ENCODE measurements at regions not wholly inside any gene's neighbourhood (a gene's known extent, or its start where the extent isn't known, plus 50 kb on each side); places are given as distances from the start of the nearest gene placed in this dataset.

DNA sequence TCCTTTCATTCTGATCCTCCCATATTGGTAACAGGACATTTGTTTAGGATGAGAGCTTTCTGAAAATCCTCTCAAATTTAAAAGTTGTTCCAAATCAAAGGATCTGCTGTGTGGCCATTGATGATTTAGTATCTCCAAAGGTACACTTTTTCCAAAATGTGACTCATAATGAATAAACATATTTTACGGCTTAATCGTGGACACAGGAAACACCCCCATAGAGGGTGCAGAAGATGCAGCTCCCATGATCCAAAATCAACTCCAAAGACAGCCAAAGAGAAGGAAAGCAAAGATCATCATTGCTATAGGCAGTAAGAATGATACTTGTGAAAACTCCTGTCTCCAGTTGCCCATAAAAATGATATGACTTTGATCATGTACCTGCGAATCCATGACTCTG lies 239.7 kb downstream of the PIK3R1 start:
- no peak for FAIRE-seq

DNA sequence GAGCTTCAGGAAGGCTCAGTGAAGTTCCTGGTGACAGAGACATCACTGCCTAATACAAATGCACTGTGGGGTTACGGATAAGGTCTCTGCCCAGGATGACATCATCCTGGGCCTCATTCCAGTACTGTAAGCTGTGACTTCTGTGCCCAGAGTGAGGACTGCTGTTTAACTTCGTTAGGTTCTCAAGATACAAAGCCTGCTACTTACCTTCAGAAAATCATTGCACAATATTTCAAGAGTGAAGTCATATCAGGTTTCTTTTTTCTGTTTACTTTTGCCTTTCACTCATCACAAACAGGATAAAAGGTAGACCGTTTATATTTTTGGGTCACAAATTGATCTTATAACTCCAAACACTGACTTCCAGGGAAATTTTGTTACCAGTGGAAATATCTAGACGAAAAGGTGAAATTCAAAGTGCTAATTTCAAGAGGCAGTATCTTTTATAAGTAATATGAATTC lies 241.2 kb downstream of the PIK3R1 start:
- FAIRE-seq: peak; percentile 21

DNA sequence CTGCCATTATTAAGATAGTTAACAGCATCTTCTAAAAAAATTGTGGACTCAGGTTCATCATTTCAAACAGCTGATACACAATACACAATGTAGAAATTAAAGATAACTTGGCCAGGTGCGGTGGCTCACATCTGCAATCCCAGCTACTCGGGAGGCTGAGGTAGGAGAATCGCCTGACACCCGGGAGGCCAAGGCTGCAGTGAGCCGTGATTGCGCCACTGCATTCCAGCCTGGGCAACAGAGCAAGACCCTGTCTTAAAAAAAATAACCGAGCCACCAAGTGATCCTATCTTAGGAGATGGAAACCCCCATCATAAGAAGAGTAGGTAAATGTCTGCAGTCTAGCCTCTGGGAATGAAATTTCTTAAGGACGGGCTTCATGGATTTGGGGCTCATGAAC lies 241.7 kb downstream of the PIK3R1 start:
- FAIRE-seq: no peak

DNA sequence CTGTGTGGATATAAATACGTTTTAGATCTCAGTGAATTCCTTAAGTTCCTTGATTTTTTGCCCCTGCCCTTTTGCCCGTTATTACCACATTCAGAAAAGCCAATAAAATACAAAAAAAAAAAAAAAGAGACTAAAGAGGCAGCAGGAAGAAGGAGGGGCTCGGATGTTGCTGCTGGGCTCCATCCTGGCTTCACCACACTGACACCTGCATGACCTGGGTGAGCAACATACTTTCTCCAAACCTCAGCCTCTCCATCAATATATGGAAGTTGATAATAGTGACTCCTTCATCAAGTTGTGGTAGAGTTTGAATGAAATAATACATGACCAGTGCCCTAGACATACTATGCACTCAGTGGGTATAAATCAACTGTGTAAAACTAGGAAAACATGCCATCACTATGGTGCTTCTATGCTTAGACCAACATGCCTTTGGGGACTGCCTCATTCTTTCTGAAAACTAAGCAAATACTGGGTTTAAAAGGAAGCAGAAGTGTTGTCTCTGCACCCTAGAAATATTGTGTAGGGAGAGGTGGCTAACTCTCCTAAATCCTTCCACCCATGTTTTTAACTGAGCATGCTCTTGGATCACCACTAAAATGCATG lies 243.0 kb downstream of the PIK3R1 start:
- no peak for FAIRE-seq

DNA sequence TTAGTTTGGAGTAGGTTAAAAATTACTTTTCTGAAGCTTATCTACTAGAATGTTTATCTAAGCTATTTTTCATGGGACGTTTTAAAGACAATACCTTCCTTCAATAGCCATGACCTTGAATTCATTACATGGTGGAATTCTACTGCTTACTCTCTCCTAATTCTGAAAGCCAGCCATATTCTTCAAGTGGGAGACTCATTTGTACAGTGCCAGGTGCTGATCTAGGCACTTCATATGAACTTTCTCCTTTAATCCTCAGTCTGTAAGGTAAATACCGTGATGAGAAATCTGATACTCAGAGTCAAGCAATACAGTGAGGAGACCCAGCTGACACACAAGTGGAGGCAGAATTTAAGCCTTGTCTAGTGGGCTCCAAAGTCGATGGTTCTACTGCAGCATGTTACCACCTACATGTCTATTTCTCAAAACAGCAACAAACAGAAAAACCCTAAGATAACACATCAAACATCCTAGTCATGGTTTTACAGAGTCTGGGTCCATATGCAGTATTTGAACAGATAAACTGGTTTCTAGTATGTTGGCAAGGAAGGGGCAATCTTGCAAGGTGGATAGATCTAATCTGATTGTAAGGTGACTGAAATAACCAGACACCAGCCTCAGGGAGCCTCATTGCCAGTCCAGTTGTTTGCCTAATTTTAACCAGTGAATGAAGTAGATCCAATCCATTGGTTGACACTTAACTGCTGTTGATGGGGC lies 243.7 kb downstream of the PIK3R1 start:
- no peak for FAIRE-seq

DNA sequence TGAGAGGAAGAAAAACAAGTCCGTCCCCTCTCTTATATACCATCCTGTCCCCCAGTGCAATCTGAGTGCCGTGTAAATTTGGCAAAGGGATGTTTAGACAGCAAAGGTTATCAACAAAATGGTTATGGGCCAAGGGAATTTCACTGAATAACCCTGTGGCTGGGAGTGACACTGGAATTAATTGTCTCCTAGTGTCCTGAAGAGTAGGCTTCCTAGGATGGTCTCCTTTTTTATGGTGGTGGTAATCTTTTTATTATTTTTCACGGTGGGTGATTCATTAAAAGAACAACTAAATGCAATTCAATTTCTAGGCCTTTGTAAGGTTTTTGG lies 244.2 kb downstream of the PIK3R1 start:
- FAIRE-seq: no peak

DNA sequence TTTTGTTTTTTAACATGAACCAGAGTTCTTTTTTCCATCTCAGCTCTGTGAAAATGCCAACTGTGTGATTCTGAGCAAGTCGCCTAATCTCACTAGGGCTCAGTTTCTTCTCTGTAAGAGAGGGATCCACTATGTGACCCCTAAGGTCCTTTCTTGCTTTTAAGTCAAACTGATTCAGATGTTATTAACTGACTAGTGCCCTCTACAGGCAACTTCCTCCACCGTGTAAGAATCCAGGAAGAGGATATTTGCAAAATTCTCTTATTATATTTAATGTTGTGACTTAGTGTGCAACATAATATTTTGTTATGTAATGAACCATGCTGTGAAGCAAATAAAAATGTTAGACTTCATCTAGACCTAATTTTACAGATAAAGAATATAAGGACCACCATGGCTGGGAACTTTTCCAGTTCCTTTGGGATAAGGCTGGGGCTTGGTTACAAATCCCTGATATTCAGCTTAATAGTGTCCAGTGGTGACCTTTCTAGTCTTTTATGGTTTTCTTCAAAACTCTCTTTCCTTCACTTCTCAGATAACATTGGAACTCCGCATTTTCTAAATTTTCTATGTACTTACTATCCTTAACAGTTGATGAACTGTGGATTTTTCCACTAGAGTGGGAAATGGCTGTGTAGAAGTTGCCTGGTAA lies 244.7 kb downstream of the PIK3R1 start:
- peak; percentile 70 for FAIRE-seq

DNA sequence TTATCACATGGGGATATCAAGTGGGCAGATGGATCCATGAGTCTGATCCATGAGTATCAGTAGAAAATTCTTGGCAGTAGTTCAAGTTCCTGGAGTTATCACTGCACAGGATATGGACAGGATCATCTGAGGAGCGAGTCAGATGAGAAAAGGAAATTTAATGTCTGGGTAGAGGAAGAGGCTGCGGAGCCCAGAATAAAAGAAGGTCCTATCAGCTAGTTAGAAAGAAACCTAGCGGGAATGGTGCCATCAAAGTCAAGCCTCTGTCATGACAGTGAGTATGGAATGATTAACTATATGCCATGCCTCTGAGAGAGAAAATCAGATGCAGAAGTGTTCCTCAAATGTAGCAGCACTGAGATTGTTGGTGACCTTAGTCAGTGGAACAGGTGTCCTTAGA lies 248.1 kb downstream of the PIK3R1 start:
- FAIRE-seq: no peak

DNA sequence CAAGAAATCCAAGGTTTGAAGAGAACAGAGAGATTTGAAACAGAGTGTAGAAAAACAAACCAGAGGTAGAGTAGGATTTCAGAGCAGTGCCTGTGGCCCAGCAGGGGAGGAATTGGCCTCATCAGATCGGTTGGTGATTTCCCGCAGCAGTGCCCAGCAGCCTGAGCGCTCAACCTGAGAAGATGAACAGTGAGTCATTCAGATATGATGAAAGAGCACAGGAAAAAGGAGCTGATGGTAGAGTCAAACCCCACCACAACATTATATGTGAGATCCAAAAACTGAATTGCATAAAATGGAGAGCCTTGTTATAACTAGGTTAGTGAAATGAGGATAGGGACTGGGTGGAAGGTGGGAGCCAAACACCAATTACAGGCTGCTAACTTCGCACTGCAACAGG lies 248.9 kb downstream of the PIK3R1 start:
- FAIRE-seq: no peak

DNA sequence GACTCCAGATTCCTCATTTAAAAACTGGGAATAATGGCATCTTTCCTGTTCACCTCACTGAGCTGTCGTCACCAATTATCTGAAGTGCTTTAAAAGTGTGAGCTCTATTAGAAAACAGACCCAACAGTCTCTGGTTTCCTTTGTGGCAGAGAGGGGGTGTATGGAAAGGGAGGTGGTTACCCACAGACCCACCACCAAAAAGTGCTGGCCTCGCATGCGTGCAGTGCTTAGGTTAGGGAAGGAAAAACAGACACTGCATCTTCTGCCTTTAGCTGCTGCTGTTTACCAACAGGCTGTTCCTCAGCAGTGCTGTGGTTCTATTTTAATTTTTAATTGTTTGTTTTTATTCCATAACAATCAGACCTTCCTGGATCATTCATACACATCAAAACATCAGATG lies 249.6 kb downstream of the PIK3R1 start:
- FAIRE-seq: no peak

DNA sequence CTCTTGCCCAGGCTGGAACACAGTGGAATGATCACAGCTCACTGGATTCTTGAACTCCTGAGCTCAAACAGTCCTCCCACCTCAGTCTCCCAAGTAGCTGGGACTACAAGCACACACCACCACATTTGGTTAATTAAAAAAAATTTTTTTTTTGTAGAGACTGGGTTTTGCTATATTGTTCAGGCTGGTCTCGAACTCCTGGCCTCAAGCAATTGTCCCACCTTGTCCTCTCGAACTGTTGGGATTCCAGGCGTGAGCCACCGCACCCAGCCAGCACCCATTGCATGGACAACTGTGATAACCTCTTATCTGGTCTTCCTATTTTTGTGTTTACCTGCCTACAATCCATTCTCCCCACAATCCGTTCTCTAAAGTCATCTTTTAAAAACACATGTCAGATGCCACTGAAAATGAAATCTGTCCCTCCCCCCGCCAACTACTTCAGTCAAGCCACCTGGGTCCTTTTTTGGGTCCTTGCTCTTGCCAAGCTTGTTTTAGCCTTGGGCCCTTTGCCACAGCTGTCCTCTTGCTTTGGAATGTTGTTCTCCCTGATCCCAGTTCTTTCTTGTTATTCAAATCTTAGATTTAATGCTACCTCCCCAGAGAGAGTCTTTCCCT lies 250.5 kb downstream of the PIK3R1 start:
- no peak for FAIRE-seq

DNA sequence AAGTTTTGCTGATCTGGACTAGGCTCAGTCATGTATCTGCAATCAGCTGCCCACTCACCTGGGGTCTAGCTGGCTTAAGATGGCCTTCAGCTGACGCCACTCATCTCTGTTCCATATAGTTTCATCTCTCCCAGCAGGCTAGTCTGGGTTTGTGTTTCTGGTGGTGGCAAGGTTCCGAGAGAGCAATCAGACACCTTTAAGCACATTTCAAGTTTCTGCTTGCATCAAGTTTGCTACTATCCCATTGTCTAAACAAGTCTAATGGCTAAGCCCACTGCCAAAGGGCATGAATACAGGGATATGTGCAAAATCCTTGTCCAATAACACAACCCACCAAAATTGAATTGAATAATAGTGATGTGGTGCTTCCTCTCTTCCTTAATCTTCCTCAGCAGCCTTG lies 251.7 kb downstream of the PIK3R1 start:
- no peak for FAIRE-seq

DNA sequence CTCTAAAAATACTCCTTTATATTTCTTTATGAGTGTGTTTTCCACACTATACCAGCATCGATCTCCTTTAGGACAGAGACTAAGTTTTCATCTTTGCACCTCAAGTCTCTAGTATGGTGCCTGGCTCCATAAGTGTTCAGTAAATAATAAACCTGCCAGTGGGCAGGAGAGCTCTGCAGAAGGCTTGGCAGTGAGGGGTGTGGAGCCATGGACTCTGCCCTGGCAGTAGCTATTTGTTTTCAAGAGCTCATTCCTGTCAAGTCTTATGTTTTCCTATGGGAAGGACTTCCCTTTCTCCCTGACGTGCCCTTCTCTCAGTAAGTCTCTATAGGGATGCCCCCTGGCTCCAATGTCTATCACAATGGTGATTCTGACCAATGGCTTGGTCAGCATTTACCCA lies 252.2 kb downstream of the PIK3R1 start:
- FAIRE-seq: no peak

DNA sequence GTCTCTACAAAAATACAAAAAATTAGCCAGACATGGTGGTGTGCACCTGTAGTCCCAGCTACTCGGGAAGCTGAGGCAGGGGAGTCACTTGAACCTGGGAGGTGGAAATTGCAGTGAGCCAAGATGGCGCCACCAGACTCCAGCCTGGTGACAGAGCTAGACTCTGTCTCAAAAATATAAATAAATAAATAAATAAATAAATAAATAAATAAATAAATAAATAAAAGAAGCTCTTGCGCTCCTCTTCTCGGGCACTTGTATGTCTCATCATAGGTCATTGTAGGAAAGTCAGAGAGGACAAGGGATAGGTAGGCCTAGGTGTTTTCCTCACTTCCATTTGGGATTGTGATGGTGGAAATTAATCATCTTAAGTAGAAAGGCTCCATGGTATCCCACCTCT lies 252.8 kb downstream of the PIK3R1 start:
- no peak for FAIRE-seq

DNA sequence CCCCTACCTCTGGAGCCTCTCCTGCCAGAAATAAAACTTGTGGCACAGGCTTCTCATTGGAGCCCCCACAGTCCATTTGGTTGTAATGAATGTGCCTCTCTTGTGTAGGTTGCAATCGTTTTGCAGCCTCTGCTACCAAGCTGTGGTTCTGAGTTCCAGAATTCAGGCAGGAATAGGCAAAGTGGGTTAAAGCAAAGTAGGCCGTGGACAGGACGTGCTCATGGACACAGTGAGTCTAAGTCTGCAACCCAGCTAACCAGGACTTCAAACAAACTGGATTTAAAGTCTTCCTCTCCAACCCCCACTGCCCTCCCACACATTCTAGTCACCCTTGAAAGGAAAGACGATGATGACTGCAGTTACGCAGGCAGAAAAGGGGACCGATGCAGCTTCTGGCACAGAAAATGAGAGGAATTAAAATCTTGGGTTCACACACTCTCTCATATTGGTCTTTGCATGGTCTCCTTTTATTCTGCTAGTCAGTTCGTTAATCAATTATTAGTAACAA lies 260.0 kb downstream of the PIK3R1 start:
- no peak for FAIRE-seq

DNA sequence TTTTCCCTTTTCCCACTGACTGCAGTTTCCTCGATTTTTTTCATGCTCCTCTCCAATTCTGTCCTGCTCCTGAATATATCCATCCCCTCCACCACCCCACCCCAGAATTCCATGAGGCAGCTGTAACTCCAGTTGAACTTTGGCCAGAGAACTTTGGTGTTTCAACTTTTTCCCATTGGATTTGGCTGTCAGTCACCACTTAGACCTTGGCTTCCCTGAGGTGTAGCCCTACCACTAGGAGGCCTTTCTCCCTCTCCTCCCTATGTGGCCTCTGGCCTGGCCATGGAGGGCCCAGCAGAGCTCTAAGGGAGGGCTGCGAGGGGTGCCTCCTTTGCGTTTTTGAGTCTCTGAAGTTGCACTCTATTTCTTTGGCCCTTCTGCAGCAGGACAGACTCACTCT lies 261.3 kb downstream of the PIK3R1 start:
- FAIRE-seq: no peak

DNA sequence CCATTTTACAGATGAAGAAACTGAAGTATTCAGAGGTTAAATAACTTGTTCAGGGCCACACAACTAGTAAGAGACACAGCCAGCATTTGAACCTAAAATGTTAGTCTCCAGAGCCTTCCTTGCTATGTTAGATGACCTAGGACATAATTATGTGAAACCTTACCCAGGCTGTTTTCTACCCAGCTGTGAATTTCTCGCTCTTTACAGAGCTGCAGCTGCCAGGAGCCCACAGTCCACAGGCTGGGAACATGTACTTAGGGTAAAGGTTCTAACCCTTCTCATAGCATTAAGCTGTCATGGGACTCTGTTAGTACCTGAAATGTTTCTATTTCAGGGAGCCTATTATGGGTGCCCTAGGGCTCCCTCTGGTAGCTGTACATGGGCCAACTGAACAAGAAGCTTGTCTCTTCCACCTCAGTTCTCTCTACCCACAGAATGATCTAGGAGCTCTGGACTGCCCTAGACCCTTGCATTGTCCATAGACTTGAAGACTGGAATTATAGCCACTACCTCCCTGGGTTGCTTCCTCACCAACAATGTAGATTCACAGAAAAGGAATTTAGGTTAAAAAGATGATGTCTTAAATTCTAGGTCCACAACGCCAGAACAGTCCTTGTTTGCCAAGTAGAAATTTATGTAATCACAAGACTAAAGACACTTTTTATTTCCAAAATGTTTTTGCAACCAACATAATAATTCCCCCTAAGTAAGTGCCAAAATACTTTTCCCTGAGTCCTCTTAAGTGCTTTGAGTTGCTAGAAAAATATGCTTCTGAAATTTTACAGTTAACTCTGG lies 262.9 kb downstream of the PIK3R1 start:
- no peak for FAIRE-seq

DNA sequence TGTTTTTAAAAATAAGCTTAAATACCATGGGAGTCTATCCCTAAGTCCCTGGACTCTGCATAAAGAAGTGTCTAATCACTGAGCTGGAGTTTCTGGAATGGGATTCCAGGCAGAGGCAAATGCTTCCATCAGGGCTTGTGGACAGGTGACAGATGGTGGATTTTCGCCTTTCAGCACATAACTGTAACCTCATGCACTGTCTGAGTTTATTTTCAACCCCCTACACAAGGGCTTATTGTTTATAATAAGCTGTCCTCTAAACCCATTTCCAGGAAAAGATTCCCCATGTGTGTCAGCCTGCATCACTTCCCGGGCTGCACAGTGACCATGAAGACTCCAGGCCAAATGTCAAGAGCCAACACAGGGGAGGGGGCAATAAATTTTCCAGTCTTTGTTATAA lies 264.0 kb downstream of the PIK3R1 start:
- no peak for FAIRE-seq

DNA sequence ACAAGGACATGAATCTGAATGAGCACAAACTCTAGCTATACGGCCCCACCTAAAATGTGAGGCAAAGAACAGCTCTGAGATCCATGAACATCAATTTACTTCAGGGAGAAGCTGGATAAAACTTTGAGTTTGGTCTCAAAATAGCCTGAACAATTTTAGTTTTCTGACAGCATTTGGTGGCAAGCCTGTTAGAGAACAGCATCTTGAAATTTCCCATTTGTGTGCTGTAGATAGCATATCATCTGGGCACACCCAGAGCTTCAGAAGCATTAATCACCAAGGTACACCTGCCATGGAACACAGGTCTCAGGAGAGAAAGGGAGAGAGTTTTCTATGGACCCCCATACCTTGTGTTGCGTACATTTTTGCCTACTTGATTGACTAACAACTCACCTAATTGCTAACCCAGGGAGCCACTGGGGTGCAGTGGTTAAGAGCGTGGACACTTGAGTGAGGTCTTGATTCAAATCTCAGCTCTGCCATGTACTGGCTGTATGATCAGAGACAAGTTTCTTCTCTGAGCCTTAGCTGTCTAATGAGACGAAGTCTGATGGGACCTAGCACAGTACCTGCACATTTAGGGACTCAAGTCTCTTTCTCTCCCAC lies 264.9 kb downstream of the PIK3R1 start:
- no peak for FAIRE-seq

DNA sequence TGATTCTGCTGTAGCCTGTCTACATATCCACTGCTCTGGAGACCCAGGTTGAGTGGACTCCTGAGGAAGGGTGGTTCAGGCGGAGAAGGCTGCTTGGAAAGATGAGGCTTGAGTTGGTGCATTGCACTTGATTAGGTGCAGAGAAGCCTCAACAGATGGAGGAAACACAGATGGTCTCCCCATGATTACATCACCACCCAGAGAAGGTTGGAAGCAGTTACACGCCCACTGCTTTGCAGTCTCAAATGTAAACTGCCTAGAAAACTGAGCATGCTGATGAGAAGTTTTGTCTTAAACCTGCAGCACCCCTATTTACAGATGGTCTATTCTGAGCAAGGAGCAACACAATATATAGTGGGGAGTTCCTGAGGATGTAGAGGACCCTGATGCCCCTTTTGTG lies 266.6 kb downstream of the PIK3R1 start:
- FAIRE-seq: no peak

DNA sequence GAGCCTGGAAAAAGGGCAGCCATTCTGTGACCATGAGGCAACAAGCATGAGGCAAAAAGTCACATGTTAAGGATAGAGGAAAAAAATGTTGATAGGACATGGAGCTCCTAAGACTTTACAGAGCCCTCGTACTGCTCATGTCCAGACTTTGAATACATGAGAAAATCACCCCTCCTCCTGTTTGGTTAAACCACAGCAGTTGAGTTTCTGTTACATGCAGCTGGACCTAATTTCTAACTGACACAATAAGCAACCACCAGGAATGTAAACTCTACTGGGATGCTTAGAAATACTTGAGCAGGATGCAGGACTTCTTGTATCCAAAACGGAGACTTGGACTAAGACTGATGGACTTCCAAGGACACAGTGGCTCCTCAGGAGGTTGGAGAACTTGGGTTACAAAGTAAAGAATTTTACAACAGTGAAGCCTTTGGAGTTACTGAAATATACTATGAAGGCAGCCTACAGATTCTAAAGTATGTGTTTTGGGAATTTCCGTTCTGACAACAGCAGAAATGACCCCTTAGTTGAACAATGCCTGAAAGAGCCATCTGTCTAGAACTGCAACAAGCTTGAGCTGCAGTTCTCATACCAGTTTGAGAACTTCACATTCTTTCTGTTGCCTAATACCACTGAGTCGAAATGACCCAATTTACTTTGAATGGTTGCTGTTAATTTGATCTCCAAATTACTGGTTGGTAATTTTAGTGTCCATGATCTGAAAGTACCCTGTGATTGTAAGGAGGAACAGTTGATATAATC lies 268.9 kb downstream of the PIK3R1 start:
- no peak for FAIRE-seq

DNA sequence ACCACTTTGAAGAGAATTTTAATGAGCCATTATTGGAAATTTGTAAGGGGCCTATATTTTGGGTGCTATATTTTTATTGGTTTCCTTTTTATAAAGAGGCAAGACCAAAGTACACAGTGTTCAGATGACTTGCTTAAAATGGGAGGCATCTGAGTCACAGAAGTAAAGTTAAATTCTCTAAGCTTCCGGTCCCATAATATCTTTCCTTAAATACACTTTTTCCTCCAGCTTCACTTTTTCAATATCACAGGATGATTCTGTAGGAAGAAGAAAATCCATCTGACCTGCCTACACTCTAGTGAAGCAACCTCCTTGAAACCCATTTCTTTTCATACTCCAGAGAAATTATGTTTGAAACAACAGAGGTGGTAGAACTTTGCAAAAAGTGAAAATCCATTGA lies 274.0 kb downstream of the PIK3R1 start:
- no peak for FAIRE-seq
